IMR-90 (cell line): ENCODE measurements at regions not wholly inside any gene's neighbourhood (a gene's known extent, or its start where the extent isn't known, plus 50 kb on each side); places are given as distances from the start of the nearest gene placed in this dataset.

Experiments
- ATAC-seq: fragments of 200-7000 bp; cut with Tn5 transposase; 2 replicates; pipeline ENCODE4 v1.9.1; 2020; ENCODE audit warnings: low read depth, mild to moderate bottlenecking, moderate library complexity
- BruUV-seq: library from RNA; stranded (reverse); fragments of 400-500 nt; replicated peaks from 2 replicates; lab custom pipeline; 2021; lab: Mats Ljungman, UMichigan
- CTCF ChIA-PET: fragments of 300-600 bp; formaldehyde crosslinking; extraction: SDS; loops from one replicate; lab custom pipeline; 2021; ENCODE audit warnings: antibody characterized with exemption; lab: Yijun Ruan, JAX
- POLR2A ChIA-PET: fragments of 300-600 bp; sonication (Branson Sonifier 250); formaldehyde crosslinking; loops from one replicate; lab custom pipeline; 2022; ENCODE audit warnings: antibody characterized with exemption; ENCODE audit not compliant: unreplicated experiment; lab: Charles Lee
- DNase-seq: peaks from one replicate; pipeline ENCODE4 v3.0.0; 2013
- H2AFZ ChIP-seq: replicated peaks from 2 replicates; pipeline ENCODE3; 2013; ENCODE audit warnings: low read length, mild to moderate bottlenecking; ENCODE audit not compliant: poor library complexity
- H2AK5ac ChIP-seq: 2 replicates; pipeline ENCODE4 v1.6.1; 2013; ENCODE audit warnings: low read depth, low read length, inconsistent platforms
- H2AK9ac ChIP-seq: replicated peaks from 2 replicates; pipeline ENCODE3; 2013; ENCODE audit warnings: mild to moderate bottlenecking, low read depth, low read length, moderate library complexity; ENCODE audit not compliant: poor library complexity
- H2BK120ac ChIP-seq: 2 replicates; pipeline ENCODE4 v1.6.1; 2013; ENCODE audit warnings: low read depth, low read length, inconsistent platforms
- H2BK15ac ChIP-seq: 3 replicates; pipeline ENCODE4 v1.6.1; 2013; ENCODE audit warnings: low read depth, low read length, inconsistent platforms
- H2BK20ac ChIP-seq: 2 replicates; pipeline ENCODE4 v1.6.1; 2013; ENCODE audit warnings: low read depth, mild to moderate bottlenecking, inconsistent platforms, low read length, moderate library complexity
- H2BK5ac ChIP-seq: 2 replicates; pipeline ENCODE4 v1.6.1; 2013; ENCODE audit warnings: mild to moderate bottlenecking, low read depth, low read length, inconsistent platforms; ENCODE audit not compliant: poor library complexity, severe bottlenecking
- H3K14ac ChIP-seq: replicated peaks from 2 replicates; pipeline ENCODE4 v1.6.1; 2013; ENCODE audit warnings: low read depth, low read length, inconsistent platforms
- H3K18ac ChIP-seq: 2 replicates; pipeline ENCODE4 v1.6.1; 2013; ENCODE audit warnings: low read depth, low read length, control low read depth
- H3K23ac ChIP-seq: 2 replicates; pipeline ENCODE4 v1.6.1; 2013; ENCODE audit warnings: low read depth, low read length, inconsistent platforms
- H3K27ac ChIP-seq: 2 replicates; pipeline ENCODE4 v1.5.1; 2013; ENCODE audit warnings: mild to moderate bottlenecking, control low read depth, low read length; ENCODE audit not compliant: insufficient read depth
- H3K27me3 ChIP-seq: 2 replicates; pipeline ENCODE4 v1.6.1; 2013; ENCODE audit warnings: low read length; ENCODE audit not compliant: control insufficient read depth, insufficient read depth
- H3K36me3 ChIP-seq: 2 replicates; pipeline ENCODE4 v1.6.1; 2013; ENCODE audit warnings: low read length, mixed read lengths; ENCODE audit not compliant: control insufficient read depth, insufficient read depth
- H3K4ac ChIP-seq: 2 replicates; pipeline ENCODE4 v1.6.1; 2013; ENCODE audit warnings: low read depth, low read length, inconsistent platforms
- H3K4me1 ChIP-seq: 2 replicates; pipeline ENCODE4 v1.6.1; 2013; ENCODE audit warnings: low read length, mixed read lengths; ENCODE audit not compliant: control insufficient read depth, insufficient read depth
- H3K4me2 ChIP-seq: 2 replicates; pipeline ENCODE4 v1.6.1; 2013; ENCODE audit warnings: low read depth, mild to moderate bottlenecking, control low read depth, low read length, moderate library complexity
- H3K4me3 ChIP-seq: 2 replicates; pipeline ENCODE4 v1.5.1; 2013; ENCODE audit warnings: low read depth, mild to moderate bottlenecking, control low read depth, low read length, moderate library complexity; ENCODE audit not compliant: insufficient read depth
- H3K56ac ChIP-seq: 2 replicates; pipeline ENCODE4 v1.6.1; 2013; ENCODE audit warnings: low read length, inconsistent platforms; ENCODE audit not compliant: insufficient read depth; ENCODE audit errors: extremely low read depth
- H3K79me1 ChIP-seq, 2 experiments: 2 replicates each; pipeline ENCODE4 v1.6.1; 2013; ENCODE audit warnings: low read length in 2 of 2, inconsistent platforms in 1 of 2, low read depth in 1 of 2
- H3K9ac ChIP-seq: 2 replicates; pipeline ENCODE4 v1.6.1; 2013; ENCODE audit warnings: low read depth, low read length, control low read depth
- H3K9me1 ChIP-seq: 2 replicates; pipeline ENCODE4 v1.6.1; 2013; ENCODE audit warnings: low read length, inconsistent platforms; ENCODE audit not compliant: insufficient read depth
- H3K9me3 ChIP-seq: 2 replicates; pipeline ENCODE4 v1.6.1; 2013; ENCODE audit warnings: low read length; ENCODE audit not compliant: control insufficient read depth, insufficient read depth
- H4K20me1 ChIP-seq: 2 replicates; pipeline ENCODE4 v1.6.1; 2013; ENCODE audit warnings: low read length, inconsistent platforms; ENCODE audit not compliant: insufficient read depth
- H4K5ac ChIP-seq: 2 replicates; pipeline ENCODE4 v1.6.1; 2013; ENCODE audit warnings: mild to moderate bottlenecking, low read depth, low read length, control low read depth
- H4K8ac ChIP-seq, 2 experiments: 2 replicates each; pipeline ENCODE4 v1.6.1; 2013; ENCODE audit warnings: low read depth in 2 of 2, low read length in 2 of 2, control low read depth in 1 of 2, inconsistent platforms in 1 of 2
- H4K91ac ChIP-seq: 2 replicates; pipeline ENCODE4 v1.6.1; 2013; ENCODE audit warnings: low read depth, low read length, inconsistent platforms; ENCODE audit not compliant: insufficient read depth
- MAZ ChIP-seq: IDR thresholded peaks from 2 replicates; pipeline ENCODE4 v1.6.1; 2012; ENCODE audit warnings: low read depth, mild to moderate bottlenecking, low read length, improper control_type of control experiment, moderate library complexity, borderline replicate concordance
- POLR2A ChIP-seq: IDR thresholded peaks from 2 replicates; pipeline ENCODE4 v1.6.1; 2012; ENCODE audit warnings: mild to moderate bottlenecking, low read depth, low read length
- WGBS, 2 experiments: methylation state at CpG; one replicate each; pipeline versions ENCODE4 v1.1.5 to v1.1.7; 2013; ENCODE audit warnings: missing lambda C conversion rate in 2 of 2; ENCODE audit not compliant: insufficient read length in 1 of 2; ENCODE audit errors: extremely low coverage in 2 of 2; 5-methylcytosine and 5-hydroxymethylcytosine counted together
- dilution Hi-C: fragments of 300-500 bp; cut with HindIII; formaldehyde crosslinking; loops from one replicate; pipeline ENCODE4 v1.14.3; 2018; ENCODE audit warnings: low sequenced_read_pairs; ENCODE audit not compliant: unreplicated experiment
- in situ Hi-C: fragments of 300-500 bp; cut with MboI; formaldehyde crosslinking; loops from 3 replicates; pipeline ENCODE4 v1.14.3; 2019; ENCODE audit warnings: low sequenced_read_pairs, inconsistent platforms, mixed read lengths
- intact Hi-C: fragments of 100-400 bp; cut with micrococcal nuclease; formaldehyde crosslinking; loops from 2 replicates; pipeline ENCODE4 v1.10.0; 2022

- ChIA-PET CTCF (no interaction called here), POLR2A (no interaction called here)
- no peak overlapping the region for H3K4me3 ChIP-seq
- H2BK120ac ChIP-seq, result no peak overlapping the region
- no peak overlapping the region for H3K9ac ChIP-seq
- no peak overlapping the region for H2BK15ac ChIP-seq
- ATAC-seq, result no peak
- H3K27me3 ChIP-seq, result no peaks in the 10 kb centered on the region
- WGBS, 2 experiments, result no CpG with 5 or more reads among the region's 5 CpGs
- no peak for DNase-seq
- H3K4me2 ChIP-seq, result no peak overlapping the region
- intact Hi-C loops (no loop called here), in situ Hi-C loops (no loop called here), dilution Hi-C loops (no loop called here)
- H3K79me1 ChIP-seq, result no peaks in the 10 kb centered on the region
- H2AFZ ChIP-seq, result no peak overlapping the region
- H3K9me1 ChIP-seq, result no peaks in the 10 kb centered on the region
- no peaks in the 10 kb centered on the region for H3K36me3 ChIP-seq
- H2BK5ac ChIP-seq, result no peak overlapping the region
- no peak overlapping the region for H4K8ac ChIP-seq
- H4K91ac ChIP-seq, result no peak overlapping the region
- peaks cover 4% of the 10 kb centered on the region; the same call in 1 of the 2 replicates for H3K9me3 ChIP-seq
- no peak overlapping the region for H3K23ac ChIP-seq
- no peak overlapping the region for H4K5ac ChIP-seq
- H2BK20ac ChIP-seq, result no peak overlapping the region
- H2AK5ac ChIP-seq, result no peak overlapping the region
- no peak overlapping the region for H3K56ac ChIP-seq
- TF ChIP-seq MAZ (no peak), POLR2A (no peak)
- no peak overlapping the region for H3K14ac ChIP-seq
- no peak overlapping the region for H3K27ac ChIP-seq
- no peak overlapping the region for H2AK9ac ChIP-seq
- no peak overlapping the region for H3K18ac ChIP-seq
- H3K4me1 ChIP-seq, result no peaks in the 10 kb centered on the region
- no peak overlapping the region for H3K4ac ChIP-seq
- no TSS peak for BruUV-seq
- no peaks in the 10 kb centered on the region for H4K20me1 ChIP-seq
Observed at GRCh38 chr14:81784084-81784483, 250.4 kb upstream of the SEL1L start.
